ENCODE measurements at regions not wholly inside any gene's neighbourhood (a gene's known extent, or its start where the extent isn't known, plus 50 kb on each side); places are given as distances from the start of the nearest gene placed in this dataset.

GRCh38 chr10:35882422-35883150 lies 240.5 kb upstream of the FZD8 start:
- Histone ChIP-seq H3K27ac (no peak overlapping the region), H3K4me3 (no peak overlapping the region)
- TF ChIP-seq CTCF (IDR thresholded peaks at IDR 0.05), result no peak
- DNase-seq (ENCODE audit: low spot score), result no peak

GRCh38 chr10:35881320-35881719 lies 239.2 kb upstream of the FZD8 start:
- no peak for TF ChIP-seq CTCF (IDR thresholded peaks at IDR 0.05)
- Histone ChIP-seq H3K27ac (no peak overlapping the region), H3K4me3 (no peak overlapping the region)
- no peak for DNase-seq (ENCODE audit: low spot score)

- no peak for TF ChIP-seq CTCF (IDR thresholded peaks at IDR 0.05)
- no peak overlapping the region for H3K4me3 ChIP-seq
- no peak overlapping the region for H3K27ac ChIP-seq
- no peak for DNase-seq (ENCODE audit: low spot score)
These were observed 234.2 kb upstream of the FZD8 start for GRCh38 chr10:35876248-35876647.

- no peak for DNase-seq (ENCODE audit: low spot score)
- Histone ChIP-seq H3K27ac (no peak overlapping the region), H3K4me3 (no peak overlapping the region)
- TF ChIP-seq CTCF (IDR thresholded peaks at IDR 0.05), result no peak
These were observed 233.1 kb upstream of the FZD8 start for GRCh38 chr10:35875016-35875676.

- Histone ChIP-seq H3K27ac (no peak overlapping the region), H3K4me3 (no peak overlapping the region)
- no peak for TF ChIP-seq CTCF (IDR thresholded peaks at IDR 0.05)
These were observed 232.4 kb upstream of the FZD8 start for GRCh38 chr10:35874311-35875015.

GRCh38 chr10:35872671-35873070 lies 230.6 kb upstream of the FZD8 start:
- H3K27ac ChIP-seq, result no peak overlapping the region
- TF ChIP-seq CTCF (IDR thresholded peaks at IDR 0.05), result no peak
- no peak overlapping the region for H3K4me3 ChIP-seq
- no peak for DNase-seq (ENCODE audit: low spot score)

More at GRCh38 chr10:35874311-35875015, 232.4 kb upstream of the FZD8 start:
- DNase-seq (ENCODE audit: low spot score), result no peak
